GM18519 (cell line): ENCODE measurements at regions not wholly inside any gene's neighbourhood (a gene's known extent, or its start where the extent isn't known, plus 50 kb on each side); places are given as distances from the start of the nearest gene placed in this dataset.

Experiments used
- ATAC-seq: cut with Tn5 transposase; IDR thresholded peaks from one replicate; pipeline ENCODE4 v1.9.1; 2021; ENCODE audit warnings: mild to moderate bottlenecking, moderate library complexity; ENCODE audit not compliant: unreplicated experiment, low FRiP score

DNA sequence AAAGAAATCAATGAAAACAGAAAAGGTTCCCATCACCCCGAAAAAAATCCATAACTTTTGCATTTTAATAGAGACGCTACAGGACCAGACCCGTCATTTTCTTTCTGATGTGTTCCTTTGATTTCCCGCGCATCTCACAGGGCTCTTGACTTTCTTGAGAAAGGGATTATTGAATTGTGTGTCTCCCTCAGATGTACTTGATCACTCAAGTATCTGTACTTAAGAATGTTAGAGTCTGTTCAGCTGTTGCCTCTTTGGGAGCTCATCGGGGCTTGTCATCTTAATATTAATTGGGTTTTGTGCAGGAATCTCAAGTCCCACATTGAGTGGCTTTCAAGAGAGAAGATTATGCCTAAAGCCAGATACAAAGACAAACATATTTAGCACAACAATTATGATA is 606.4 kb upstream of the SALL1 start:
- no peak for ATAC-seq

DNA sequence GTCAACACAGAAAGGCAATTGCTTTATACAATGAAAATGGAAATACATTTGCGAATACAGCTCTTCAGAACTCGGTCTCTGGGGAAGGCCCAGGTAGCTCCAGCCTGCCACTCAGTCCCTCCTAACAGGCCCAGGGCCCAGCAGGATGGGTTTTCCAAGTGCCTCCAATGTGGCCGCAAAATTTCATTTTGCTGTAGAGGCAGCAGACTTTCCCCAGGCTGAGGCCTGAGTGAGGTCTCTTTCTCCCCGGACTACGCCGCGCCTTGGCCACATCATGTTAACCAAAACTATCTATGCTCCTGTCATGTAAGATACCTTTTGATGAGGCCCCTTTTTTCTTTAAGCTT is 606.0 kb upstream of the SALL1 start:
- no peak for ATAC-seq

GRCh38 chr16:51756447-51757123 is 605.5 kb upstream of the SALL1 start:
- no peak for ATAC-seq

- no peak for ATAC-seq
Observed at GRCh38 chr16:51755577-51756355, 604.7 kb upstream of the SALL1 start.

DNA sequence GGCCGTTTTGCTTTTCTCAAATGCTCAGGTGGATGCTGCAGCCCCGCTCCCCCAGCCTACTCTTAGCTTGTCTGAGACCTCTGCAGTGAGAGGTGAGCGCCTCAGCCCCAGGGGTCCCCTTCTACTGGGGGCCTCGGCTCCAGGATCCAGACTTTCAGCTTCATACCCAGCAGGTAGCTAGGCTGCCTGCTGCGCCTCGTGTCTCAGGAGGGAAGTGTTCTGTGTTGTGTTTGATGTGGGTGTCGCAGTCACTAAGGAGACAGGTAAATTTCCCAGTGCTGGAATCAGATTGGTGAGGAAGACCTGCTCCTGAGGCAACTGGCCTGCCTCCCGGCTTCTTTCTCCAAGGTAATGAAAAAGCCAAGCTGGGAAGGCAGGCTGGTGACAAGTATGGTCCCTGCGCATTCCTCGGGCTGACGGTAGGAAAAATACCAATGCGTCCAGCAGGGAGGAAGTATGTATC is 604.0 kb upstream of the SALL1 start:
- no peak for ATAC-seq

DNA sequence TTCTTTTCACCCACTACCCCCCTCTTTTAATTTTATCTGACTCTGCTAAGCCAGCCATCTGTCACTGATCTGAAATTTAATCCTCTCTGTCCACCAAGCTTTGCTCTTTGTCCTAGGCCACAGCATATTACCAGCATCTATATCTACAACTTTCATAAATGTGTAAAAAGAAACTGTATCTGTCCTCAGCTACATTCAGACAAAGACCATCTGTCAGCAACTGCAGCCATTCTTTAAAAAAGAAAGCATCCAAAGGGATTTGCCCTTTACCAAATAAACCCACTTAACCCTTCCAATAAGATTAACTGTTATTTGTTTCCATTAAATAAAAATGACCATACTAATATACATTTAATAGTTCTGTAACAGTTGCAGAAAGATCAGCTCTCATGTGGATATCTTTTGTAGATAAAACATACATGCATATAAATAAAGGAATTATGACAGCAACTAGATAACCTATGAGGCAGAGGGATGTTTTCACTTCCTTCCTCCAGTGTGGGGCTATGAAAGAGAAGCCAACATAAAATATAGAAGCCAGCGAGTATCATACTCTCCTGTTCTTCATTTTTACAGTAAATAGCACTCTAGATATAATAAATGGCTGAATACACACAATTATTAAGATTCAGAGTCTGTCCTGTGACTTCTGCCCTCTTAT is 602.5 kb upstream of the SALL1 start:
- no peak for ATAC-seq

DNA sequence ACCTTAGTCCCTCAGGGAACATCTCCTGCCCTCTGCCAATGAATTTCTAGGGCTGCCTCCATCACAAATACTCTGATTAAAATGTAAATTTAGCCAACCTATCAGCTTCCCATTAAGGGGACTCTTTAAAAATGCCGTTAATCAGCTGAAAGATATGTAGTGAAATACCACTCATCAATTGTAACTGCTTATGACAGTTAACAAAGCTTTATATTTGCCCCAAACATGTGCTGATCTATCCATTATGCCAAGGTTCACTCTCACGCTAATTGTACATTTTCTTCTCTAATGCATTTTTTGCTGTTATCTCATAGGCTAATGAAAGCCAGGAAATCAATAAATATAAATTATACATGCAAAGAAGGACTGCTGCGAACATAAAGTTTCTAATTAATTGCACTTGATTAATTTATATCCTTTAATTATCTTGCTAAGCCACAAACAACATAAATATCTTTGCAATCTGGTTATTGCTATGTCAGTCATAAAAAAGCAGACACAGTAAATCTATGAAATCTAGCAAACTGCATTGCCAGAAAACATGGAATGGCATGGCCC is 601.4 kb upstream of the SALL1 start:
- ATAC-seq, result no peak

DNA sequence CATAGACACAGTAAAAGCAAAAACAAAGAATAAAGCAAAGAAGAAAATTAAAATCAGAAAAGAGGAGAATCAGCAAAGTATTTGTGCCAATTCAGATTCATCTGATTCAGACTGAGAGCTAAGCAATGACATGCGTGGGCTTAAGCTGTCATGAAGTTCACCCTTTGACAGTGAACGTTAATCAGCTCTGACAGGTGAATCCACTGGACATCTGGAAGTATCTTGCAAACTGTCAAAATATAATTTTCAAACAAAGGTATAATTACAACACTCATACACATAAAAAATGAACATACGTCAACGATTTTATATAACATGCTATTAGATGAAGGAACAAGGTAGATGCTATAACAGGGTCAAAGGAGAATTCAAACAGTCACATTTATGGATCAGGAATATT is 596.3 kb upstream of the SALL1 start:
- ATAC-seq, result no peak

DNA sequence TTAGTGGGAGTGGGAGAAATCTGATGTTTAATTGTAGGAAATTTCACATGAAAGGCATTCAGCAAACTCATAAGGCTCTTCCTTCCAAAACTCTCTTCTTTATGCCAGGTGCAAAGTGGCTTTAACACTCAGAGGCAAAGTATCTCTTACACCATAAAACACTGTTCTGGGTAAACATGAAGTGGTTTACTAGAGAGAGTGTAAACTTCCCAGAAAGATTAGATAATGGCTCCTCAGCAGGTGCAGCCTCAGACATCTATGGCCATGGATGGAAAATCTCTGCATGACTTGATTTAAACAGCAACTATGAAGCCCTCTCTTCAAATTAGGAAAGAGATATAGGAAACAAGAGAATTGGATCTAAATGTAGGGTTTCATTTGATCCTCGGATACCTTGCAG is 583.1 kb upstream of the SALL1 start:
- ATAC-seq, result no peak

- ATAC-seq, result no peak
Observed at GRCh38 chr16:51733181-51733580, 582.1 kb upstream of the SALL1 start.

GRCh38 chr16:51731160-51731559 is 580.1 kb upstream of the SALL1 start:
- no peak for ATAC-seq

DNA sequence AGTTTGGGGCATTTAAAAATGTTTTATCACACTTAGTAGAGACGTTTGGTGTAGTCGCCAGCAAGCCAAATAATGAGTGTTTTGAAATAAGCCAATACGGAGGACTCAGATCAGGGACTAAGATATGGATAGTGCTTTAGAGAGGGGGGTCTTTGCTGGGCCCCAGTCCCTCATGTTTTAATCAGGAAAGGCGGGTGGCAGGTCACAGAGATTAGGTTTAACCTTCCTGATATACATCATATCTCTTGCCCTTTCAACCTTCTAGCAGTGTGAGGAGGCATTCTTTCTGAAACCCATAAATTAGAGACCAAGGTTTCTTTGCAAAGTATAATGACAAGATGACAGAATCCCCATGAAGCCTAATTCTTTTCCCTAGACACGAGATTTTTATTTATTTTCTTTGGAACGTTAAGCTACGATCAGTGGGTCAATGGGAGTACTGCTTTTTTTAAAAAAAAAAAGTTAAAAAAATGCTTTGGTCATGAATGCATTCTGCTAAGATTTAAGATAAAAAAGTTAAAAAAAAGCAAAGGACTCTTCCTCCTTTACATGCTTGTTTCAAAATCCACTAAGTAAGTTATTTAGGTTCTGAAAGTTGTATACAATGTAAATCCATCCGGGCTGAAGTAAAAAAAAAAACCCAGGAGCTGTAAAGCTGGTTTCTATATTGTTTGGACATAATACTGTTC is 572.1 kb upstream of the SALL1 start:
- ATAC-seq, result no peak

GRCh38 chr16:51722467-51722866 is 571.4 kb upstream of the SALL1 start:
- ATAC-seq, result no peak

- ATAC-seq, result no peak
Observed at GRCh38 chr16:51719376-51719775, 568.3 kb upstream of the SALL1 start.

DNA sequence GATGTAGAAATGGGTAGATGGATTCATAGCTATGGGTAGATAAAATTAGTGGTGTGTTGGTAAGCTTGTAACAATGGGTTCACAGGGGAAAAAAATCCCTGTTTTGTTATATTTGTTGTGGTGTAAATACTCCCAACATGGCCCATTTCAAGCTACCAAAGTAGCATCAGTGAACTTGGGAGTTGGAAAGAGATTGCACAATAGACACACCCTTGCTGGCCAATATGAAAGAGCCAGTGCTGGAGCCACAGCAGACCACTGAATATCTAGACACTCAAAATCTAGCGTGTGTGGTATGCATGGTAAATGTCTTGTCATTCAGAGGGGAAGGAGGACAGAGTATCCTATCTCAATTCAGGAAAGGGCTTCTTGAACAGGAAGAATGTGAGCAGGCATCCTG is 565.1 kb upstream of the SALL1 start:
- no peak for ATAC-seq

DNA sequence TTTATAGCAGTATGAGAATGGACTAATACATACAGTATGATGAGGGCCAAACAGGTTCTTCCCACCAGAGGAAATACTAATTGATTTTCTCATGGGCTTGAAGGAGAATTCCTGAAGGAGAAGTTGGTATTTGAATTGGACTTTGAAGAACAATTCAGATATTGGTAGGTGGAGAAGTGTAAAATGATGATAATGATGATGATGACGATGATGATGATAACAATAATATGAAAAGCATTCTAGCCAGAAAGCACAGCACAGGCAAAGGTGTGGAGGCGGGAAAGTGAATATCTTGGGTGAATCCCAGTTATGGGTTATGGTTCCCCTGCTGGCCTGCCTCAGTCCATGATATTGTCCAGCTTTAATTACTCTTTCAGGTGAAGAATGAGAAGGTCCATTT is 562.4 kb upstream of the SALL1 start:
- ATAC-seq, result no peak

GRCh38 chr16:51710905-51711563 is 560.0 kb upstream of the SALL1 start:
- ATAC-seq, result no peak

GRCh38 chr16:51710186-51710585 is 559.1 kb upstream of the SALL1 start:
- ATAC-seq, result no peak

GRCh38 chr16:51708861-51709260 is 557.8 kb upstream of the SALL1 start:
- no peak for ATAC-seq

- ATAC-seq, result no peak
Observed at GRCh38 chr16:51707666-51708065, 556.6 kb upstream of the SALL1 start.
